Esophagus muscularis mucosa (tissue), 3 donors: ENCODE measurements at regions not wholly inside any gene's neighbourhood (a gene's known extent, or its start where the extent isn't known, plus 50 kb on each side); places are given as distances from the start of the nearest gene placed in this dataset.

Experiments
- POLR2A ChIP-seq: fragments of 450-650 bp; IDR thresholded peaks from one replicate; pipeline ENCODE4 v1.6.1; 2017; ENCODE audit warnings: antibody characterized with exemption, moderate library complexity, mild to moderate bottlenecking, low read depth
- TF ChIP-seq, protein P1 (sequence below), 3 experiments: fragments of 200-600 bp in 2 of 3; fragments of 450-650 bp in 1 of 3; sonication (generic) in 2 of 3; IDR thresholded peaks; one replicate each; pipeline ENCODE4 v1.5.1; 2017 to 2019; ENCODE audit warnings: antibody characterized with exemption in 3 of 3, mild to moderate bottlenecking in 2 of 3, moderate library complexity in 1 of 3

- TF ChIP-seq, protein P1, sequence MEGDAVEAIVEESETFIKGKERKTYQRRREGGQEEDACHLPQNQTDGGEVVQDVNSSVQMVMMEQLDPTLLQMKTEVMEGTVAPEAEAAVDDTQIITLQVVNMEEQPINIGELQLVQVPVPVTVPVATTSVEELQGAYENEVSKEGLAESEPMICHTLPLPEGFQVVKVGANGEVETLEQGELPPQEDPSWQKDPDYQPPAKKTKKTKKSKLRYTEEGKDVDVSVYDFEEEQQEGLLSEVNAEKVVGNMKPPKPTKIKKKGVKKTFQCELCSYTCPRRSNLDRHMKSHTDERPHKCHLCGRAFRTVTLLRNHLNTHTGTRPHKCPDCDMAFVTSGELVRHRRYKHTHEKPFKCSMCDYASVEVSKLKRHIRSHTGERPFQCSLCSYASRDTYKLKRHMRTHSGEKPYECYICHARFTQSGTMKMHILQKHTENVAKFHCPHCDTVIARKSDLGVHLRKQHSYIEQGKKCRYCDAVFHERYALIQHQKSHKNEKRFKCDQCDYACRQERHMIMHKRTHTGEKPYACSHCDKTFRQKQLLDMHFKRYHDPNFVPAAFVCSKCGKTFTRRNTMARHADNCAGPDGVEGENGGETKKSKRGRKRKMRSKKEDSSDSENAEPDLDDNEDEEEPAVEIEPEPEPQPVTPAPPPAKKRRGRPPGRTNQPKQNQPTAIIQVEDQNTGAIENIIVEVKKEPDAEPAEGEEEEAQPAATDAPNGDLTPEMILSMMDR (IDR thresholded peaks at IDR 0.05) = no peak
- no peak for TF ChIP-seq POLR2A
These were observed 192.9 kb downstream of the SEC23A start for GRCh38 chr14:38910092-38910491.
